NCI-H146 (cell line): ENCODE measurements at regions not wholly inside any gene's neighbourhood (a gene's known extent, or its start where the extent isn't known, plus 50 kb on each side); places are given as distances from the start of the nearest gene placed in this dataset.
A peak's percentile ranks its signal among the peaks of the same experiment; 100 is the strongest.
"Not testable (repeated sequence)": the region's sequence is repeated elsewhere in the genome, so short reads cannot be mapped to it uniquely, and the experiment has no call there.

Source experiments
- DNase-seq: peaks from one replicate; lab custom pipeline; 2025; lab: John Stamatoyannopoulos, UW

GRCh38 chr20:30668418-30668817 lies 589.0 kb upstream of the DEFB115 start:
- not testable (repeated sequence) for DNase-seq

GRCh38 chr20:30669330-30670029 lies 588.0 kb upstream of the DEFB115 start:
- DNase-seq = not testable (repeated sequence)

DNA sequence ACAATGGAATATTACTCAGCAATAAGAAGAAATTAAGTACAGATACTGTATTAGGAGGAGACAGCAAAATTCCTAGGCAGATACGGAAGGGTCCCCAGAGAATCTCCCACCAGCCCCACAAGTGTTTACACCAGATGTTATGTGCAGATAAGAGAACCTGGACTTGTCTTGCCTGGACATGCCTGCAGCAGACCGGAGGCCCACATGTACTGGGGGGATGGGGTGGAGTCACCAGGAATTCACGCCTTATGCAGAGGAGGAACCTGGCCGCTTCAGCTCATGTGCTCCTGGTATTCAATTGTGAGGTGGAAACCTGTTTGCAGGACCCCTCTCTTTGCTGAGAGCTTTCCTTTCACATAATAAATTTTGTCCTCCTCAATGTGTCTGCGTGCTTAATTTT lies 586.3 kb upstream of the DEFB115 start:
- DNase-seq = not testable (repeated sequence)

- DNase-seq = not testable (repeated sequence)
Observed at GRCh38 chr20:30675988-30676564, 581.4 kb upstream of the DEFB115 start.

DNA sequence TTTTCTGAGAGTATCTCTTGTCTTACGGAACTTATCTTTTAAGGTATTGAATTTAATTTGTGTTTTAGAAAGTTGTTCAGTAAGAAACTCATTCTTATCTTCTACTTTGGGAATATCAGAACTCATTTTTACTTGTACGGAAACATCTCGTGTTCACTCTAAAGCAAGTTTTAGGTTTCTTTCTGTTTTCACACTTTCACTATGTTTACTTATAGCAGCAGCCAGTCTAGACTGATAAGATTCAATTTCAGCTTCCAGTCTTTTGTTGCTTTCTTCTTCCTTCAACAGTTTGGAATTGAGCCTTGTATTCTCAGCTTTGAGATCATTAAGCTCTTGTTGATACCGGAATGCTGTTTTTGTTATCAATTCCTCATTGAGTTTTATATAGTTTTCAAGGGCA lies 575.2 kb upstream of the DEFB115 start:
- not testable (repeated sequence) for DNase-seq

DNA sequence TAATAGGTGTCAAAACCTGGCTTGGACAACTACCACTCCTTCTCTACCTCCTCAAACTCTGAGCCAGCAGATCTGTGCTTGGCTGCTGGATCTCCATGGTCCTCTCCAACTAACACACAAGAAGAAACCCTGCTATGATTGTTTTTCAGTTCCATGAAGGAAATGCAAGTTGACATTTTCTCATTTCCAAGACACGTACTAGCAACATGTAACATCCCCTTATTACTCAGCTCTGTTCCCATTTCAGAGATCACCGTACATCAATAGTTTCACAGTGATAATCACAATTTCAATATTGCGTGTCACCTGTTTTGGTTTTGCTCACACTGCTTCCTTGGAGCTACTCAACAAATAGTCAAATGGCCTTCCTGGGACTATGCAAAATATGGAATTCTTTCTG lies 544.6 kb upstream of the DEFB115 start:
- DNase-seq = not testable (repeated sequence)

DNA sequence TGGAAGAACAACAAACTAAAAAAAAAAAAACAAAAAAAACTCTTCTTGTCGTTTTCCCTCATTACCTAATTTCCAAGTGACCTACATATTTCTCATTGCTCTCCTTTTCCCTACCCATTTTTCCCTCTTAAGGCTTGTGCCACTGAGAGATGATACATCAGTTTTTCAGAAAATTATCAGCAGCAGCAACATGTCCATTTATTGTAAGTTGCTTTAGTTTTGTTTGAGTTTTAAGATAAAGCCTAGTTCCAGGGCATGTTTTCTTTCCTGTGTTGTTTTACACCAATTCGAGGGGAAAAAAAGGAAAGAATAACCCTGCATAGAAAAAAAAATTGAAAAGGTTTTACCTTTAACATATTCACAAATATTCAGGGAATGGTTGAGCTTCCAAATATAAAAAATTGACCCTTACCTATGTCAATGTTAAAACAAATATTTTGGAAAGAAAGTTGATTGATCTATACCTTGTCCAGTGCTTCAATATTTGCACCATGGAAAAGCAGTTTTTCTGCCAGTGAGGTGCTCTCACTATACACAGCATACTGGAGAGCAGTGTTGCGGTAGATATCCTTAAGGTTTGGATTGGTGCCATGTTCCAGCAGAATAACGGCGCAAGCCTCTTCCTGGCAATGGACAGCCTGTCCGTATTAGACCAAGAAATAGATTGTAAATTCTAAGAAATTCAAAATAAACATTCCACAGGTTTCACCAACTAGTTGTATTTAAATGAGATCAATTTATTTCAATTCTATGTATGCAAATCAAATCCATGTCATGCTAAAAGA lies 537.9 kb upstream of the DEFB115 start:
- DNase-seq = not testable (repeated sequence)

DNA sequence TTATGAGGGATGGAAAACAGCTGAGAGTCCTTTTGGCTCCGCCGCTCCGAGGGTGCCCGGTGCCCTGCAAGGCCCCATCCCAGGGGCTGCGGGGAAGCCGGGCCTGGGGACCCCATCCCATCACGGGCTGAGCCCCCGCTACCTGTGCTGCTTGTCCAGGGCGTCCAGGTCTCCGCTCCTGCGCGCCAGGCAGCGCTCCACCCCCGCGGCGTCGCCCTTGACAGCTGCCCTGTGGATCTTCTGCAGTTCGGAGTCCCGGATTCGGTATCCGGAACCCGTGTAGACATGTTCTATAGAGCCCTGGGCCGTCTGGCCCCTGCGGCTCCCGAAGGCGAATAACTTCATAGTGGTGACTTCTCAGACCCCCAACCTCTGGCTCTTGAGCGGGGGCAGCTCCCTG lies 534.0 kb upstream of the DEFB115 start:
- DNase-seq = not testable (repeated sequence)

- peak; percentile 76 for DNase-seq
Observed at GRCh38 chr20:30723934-30724687, 533.4 kb upstream of the DEFB115 start.

DNA sequence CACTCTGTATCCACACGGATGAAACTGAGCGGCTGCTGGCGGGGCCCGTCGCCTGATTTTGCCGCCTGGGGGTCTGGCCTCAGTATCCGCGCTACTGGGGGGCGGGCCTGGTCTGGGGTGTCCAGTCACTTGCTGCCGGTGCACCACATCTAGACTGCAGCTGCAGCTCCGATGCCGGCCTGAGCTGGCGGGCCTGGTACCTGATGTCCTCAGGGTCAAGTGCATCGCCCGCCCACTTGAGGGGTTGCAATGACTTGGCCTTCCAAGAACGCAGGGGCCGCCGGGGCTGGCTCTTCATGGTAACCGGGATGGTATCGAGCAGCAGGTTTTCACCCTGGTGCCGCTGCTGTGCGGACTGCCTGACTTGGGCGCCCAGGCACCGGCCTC lies 532.8 kb upstream of the DEFB115 start:
- not testable (repeated sequence) for DNase-seq

DNA sequence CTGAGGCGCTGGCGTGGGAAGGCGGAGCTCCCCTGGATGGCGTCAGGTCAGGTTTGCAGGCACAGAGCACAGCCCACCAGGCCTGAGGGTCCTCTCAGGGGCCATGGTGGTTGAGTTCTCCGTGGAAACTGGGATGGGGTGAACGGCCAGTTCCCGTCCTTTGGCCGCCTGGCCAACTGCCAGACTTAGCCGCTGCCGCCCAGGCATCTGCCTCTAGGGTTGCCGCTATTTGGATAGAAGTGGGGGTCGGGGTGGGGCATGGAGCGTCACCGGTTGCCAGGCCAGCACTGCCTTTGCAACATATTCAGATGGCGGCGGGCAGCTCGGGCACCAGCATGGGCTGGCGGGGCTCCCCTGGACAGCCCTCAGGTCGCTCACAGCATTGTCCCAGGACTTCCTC lies 532.3 kb upstream of the DEFB115 start:
- not testable (repeated sequence) for DNase-seq

DNA sequence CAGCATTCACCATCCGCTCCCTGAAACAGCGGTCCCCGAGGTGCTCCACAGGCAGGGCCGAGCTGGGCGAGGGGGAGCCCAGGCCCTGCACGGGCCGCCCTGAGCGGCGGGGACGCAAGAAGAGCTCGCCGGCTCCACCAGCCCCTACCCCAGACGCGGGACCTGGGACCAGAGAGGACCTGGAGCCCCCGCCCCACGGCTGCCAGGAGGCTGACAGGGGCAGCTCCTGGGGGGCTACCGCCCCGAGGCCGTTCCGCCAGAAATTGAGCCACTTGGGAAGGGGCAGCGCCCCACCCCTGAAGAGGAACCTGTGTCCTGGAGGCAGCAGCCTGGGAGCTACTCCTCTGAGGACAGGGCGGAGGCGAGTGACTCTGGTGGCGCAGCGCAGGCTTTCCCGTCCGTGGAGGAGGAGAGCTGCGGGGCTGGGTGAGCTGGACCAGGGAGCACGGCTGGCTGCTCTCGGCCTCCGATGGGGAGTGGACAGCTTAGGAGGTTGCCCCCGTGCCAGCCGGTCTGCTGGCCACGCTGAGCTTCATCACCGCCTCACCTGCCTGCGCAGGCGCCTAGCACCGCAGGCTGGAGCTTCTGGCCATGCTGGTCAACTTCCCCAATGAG lies 529.1 kb upstream of the DEFB115 start:
- DNase-seq = not testable (repeated sequence)
